ENCODE measurements at regions not wholly inside any gene's neighbourhood (a gene's known extent, or its start where the extent isn't known, plus 50 kb on each side); places are given as distances from the start of the nearest gene placed in this dataset.
"Not testable (repeated sequence)": the region's sequence is repeated elsewhere in the genome, so short reads cannot be mapped to it uniquely, and the experiment has no call there.

DNA sequence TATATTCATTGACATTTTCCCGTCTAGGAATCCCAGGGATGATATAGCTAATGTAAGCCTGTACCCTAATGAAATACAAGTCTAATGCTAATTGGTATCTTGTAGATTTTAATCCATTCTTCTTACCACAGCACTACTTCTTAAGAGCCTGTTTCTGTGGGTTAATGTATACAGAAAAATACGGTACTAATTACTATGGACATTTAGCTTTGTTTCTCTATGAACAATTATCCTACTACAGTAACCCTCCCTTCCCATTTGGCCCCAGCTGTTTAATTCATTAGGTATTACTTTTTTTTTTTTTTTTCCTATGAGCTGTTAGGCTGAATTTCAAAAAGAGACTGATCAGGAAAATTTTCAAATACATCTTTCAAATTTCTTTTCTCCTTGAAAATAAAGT lies 245.1 kb upstream of the SLC7A11 start:
- DNase-seq: no peak

DNA sequence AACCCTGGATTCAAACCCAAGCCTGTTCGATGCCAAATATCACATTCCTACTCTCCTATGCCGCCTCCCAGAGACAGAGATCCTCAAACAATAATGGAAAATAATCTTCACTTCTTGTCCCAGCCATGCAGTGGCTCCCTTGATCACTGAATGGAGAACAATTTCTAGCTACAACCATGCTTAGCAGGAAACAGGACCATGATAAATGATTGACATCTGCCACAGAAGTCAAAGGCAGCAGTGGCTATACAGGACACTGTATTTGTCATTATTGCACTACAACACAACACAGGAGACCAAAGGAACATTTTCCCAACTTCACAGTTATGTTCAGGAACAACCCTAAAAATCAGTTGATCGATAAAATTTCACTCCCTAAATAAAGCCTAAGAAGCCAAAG lies 243.3 kb upstream of the SLC7A11 start:
- DNase-seq: no peak

DNA sequence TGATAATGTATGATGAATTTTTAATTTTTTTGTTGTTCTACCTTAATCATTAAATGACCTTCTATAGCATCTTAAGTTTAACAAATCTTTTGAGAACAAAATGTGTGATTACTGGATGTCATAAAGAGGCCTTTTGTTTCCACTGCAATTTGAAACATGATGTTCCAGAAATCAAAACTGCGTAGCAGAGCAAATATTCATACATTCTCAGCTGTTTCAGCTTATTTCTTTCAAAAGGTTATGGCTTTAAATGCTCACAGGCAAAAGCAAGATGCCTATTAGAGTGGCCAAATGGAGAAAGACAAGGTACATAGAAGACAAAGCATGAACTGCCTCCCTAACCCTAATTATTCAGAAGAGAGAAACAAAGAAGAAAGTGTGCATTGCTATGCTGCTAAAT lies 233.0 kb upstream of the SLC7A11 start:
- no peak for DNase-seq

GRCh38 chr4:138473339-138473738 lies 231.2 kb upstream of the SLC7A11 start:
- no peak for DNase-seq

- no peak for DNase-seq
Measured at GRCh38 chr4:138460477-138461414, 218.6 kb upstream of the SLC7A11 start.

- no peak for DNase-seq
Measured at GRCh38 chr4:138458751-138459150, 216.6 kb upstream of the SLC7A11 start.

DNA sequence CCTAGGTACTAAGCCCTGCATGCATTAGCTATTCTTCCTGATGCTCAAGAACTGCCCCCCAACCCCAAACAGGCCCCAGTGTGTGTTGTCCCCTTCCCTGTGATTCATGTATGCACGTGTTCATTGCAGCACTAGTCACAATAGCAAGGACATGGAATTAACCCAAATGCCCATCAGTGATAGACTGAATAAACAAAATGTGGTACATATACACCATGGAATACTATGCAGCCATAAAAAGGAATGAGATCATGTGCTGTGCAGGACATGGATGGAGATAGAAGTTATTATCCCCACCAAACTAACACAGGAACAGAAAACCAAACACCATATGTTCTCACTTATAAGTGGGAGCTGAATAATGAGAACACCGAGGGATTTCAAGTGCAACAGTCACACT lies 214.2 kb upstream of the SLC7A11 start:
- DNase-seq: not testable (repeated sequence)

- no peak for DNase-seq
Measured at GRCh38 chr4:138455097-138455496, 212.9 kb upstream of the SLC7A11 start.

DNA sequence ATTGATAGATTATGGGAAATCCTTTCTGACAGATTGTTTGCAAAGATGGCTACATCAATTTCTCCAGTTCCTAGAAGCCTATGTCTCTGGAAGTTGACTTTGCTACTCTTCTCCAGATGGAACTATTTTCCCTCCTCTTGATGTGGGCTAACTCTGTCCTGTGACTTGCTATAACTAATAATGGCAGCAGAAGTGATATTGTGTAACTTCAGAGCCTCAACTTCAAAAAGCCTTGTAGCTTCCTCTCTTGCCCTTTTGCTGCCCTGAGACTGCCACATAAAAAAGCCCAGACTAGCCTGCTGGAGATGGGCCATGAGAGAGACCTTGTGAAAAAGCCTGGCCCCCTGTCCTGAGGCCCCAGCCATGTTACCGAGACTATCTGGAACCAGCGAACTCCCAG lies 210.7 kb upstream of the SLC7A11 start:
- no peak for DNase-seq

DNA sequence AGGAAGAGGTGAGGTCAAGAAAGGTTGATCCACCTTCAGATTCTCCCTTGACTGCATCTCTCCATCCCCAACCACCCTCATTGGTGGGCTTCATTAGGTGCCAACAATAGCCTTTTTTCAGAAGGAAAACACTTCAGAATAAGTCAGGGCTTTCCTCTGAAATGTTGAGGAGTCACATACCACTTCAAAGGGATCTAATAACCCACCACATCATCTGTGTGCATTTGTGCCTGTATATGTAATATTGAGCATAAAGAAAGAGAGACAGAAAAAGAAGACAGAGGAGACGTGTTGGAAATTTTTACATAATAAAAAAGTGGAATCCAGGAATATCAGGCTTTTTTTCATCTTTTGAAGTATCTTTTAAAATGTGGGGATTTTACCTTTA lies 209.1 kb upstream of the SLC7A11 start:
- DNase-seq: no peak

DNA sequence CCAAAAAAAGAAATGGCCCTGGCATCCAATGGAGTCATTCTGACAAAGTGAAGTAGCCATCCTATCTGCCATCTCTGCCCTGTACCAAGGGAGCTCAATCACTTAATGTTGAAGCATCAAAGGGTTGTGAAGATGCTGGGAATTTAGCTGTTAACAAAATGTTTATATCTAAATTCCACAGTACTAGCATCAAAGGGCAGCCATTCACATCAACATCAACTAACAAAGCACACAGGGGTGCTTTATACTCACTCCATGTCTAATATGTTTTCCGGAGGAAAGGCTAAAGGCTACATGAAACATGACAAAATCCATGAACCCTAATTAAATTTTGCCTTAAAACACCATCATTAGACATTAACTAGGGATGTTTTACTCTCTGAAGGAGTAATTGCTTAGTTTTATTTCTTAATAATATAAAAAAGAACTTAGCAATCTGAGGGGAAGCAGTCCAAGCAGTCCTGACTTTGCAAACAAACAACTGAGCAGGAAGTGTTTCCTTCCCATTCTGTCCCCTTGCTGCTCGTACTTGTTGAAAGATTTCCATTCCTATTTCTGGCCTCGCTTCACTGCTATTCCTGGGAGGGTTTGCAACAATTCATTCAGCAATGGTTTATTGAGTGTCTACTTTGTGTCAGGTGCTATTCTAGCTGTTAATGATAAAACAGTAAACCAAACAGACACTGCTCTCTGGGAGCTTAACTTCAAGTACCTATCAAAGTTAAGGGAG lies 208.6 kb upstream of the SLC7A11 start:
- no peak for DNase-seq

- DNase-seq: no peak
Measured at GRCh38 chr4:138449938-138450337, 207.8 kb upstream of the SLC7A11 start.

DNA sequence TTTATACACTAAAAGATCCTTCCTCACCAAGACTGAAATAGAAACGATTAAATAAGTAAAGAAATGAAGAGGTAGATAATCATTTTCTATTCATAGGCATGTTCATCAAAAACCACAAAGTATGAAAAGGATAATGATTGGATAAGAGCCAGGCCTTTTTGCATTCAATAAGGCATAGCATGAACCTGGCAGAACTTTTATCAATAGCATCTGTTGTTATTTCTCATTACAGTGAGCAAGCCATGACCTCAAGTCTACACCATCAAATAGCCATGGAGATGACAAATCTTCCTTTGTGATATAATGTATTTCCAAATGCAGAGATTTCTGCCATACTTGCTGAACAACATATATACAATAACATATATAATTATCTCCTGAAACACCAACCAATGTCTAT lies 206.0 kb upstream of the SLC7A11 start:
- DNase-seq: no peak

DNA sequence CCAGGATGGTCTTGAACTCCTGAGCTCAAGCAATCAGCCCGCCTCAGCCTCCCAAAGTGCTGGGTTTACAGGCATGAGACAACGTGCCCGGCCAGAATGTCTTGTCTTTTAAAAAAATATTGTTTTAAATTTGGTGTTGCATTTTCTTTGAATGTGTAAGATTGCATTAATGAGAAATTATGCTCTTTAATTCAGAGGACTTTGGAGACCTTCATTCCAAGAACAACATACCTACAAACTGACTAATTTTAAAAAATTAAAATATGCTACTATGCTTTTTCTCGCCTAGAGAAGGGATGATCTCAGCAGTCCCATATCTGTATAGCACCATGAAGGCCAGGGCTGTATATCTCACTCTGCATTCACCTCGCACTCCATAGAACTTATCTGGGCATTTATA lies 204.3 kb upstream of the SLC7A11 start:
- DNase-seq: no peak

DNA sequence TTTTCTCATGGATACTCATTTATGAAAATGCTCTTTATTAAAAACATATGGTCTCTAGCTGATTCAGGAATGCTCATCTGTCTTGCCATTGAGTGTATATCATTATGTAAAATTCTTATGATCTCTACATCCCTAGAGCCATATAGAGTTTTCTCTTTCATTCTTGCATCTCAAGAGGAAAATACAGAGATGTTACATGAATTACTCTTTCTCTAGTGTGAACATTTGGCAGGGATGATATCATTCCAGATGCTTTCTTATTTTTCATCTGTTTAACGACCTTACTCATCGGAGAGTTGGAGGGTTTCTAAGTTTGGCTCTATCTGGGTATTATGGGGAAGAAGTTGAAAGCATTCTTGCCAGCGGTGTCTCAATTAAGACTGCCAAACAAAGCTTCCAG lies 202.9 kb upstream of the SLC7A11 start:
- no peak for DNase-seq

- no peak for DNase-seq
Measured at GRCh38 chr4:138444260-138444659, 202.1 kb upstream of the SLC7A11 start.

DNA sequence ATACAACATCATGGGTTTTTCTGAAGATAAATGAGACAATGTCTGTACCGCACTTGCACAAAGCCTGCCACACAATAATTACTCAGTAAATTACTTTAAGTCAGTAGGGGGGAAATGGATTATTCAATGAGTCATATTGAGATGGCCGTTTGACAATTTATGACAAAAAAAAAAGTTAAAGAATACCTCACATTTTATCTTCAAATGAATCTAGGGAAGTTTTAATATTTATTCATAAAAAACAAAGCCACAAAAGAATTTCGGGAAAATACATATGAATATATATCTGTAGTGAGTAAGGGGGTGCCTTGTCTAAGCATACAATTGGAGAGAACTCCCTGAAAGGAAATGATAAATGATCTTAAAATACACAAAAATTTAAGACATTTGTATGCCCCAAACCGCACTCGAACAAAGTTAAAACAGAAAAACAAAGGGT lies 197.0 kb upstream of the SLC7A11 start:
- no peak for DNase-seq

GRCh38 chr4:138438608-138439007 lies 196.5 kb upstream of the SLC7A11 start:
- no peak for DNase-seq

- no peak for DNase-seq
Measured at GRCh38 chr4:138437263-138437851, 195.2 kb upstream of the SLC7A11 start.

GRCh38 chr4:138435733-138436132 lies 193.6 kb upstream of the SLC7A11 start:
- not testable (repeated sequence) for DNase-seq

- DNase-seq: not testable (repeated sequence)
Measured at GRCh38 chr4:138435046-138435445, 192.9 kb upstream of the SLC7A11 start.

DNA sequence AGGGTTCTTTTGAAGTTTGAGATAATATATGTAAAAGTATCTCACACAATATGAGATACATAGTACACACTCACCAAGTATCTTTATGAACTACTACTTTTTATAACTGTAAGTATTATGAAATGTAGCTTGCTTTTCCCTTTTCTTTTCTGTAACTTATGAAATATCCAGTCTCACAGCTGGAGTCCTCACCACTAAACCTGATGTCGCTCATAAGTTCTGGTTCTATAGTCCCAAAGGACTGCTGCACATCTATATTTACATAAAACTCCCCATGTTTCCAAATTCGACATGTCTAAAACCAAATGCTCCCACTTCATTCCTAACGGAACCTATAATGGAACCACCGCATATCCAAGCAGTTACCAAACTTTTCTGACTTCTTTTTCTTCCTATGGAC lies 186.5 kb upstream of the SLC7A11 start:
- DNase-seq: no peak

- DNase-seq: no peak
Measured at GRCh38 chr4:138426786-138427185, 184.6 kb upstream of the SLC7A11 start.

GRCh38 chr4:138420471-138420870 lies 178.3 kb upstream of the SLC7A11 start:
- no peak for DNase-seq
